GM23248 (cell line): ENCODE measurements at regions not wholly inside any gene's neighbourhood (a gene's known extent, or its start where the extent isn't known, plus 50 kb on each side); places are given as distances from the start of the nearest gene placed in this dataset.
"Not testable (repeated sequence)": the region's sequence is repeated elsewhere in the genome, so short reads cannot be mapped to it uniquely, and the experiment has no call there.

Experiments used
- EZH2 ChIP-seq: fragments of 200-600 bp; sonication (generic); IDR thresholded peaks from 2 replicates; pipeline ENCODE4 v1.6.1; 2018; ENCODE audit warnings: antibody characterized with exemption, mild to moderate bottlenecking; ENCODE audit not compliant: insufficient read depth, poor library complexity, severe bottlenecking
- EZH2phosphoT487 ChIP-seq: fragments of 200-600 bp; sonication (generic); IDR thresholded peaks from 2 replicates; pipeline ENCODE4 v1.6.1; 2018; ENCODE audit warnings: antibody characterized with exemption, moderate library complexity, mild to moderate bottlenecking, low read depth; ENCODE audit not compliant: insufficient read depth

GRCh38 chr12:111242817-111243216 lies 126.1 kb downstream of the PHETA1 start:
- TF ChIP-seq EZH2, EZH2phosphoT487: not testable (repeated sequence)
